A673 (cell line): ENCODE measurements at regions not wholly inside any gene's neighbourhood (a gene's known extent, or its start where the extent isn't known, plus 50 kb on each side); places are given as distances from the start of the nearest gene placed in this dataset.

Experiments
- BruUV-seq: library from RNA; stranded (reverse); fragments of 400-500 nt; replicated peaks from 2 replicates; lab custom pipeline; 2021; lab: Mats Ljungman, UMichigan
- CTCF ChIA-PET: fragments of 300-600 bp; sonication (Branson Sonifier 250); formaldehyde crosslinking; loops from one replicate; lab custom pipeline; 2022; ENCODE audit warnings: antibody characterized with exemption; lab: Charles Lee
- POLR2A ChIA-PET: fragments of 300-600 bp; sonication (Branson Sonifier 250); formaldehyde crosslinking; loops from one replicate; lab custom pipeline; 2022; ENCODE audit warnings: antibody characterized with exemption; ENCODE audit not compliant: low non-redundant PET; lab: Charles Lee
- DNase-seq: peaks from one replicate; pipeline ENCODE4 v3.0.0-alpha.2; 2015; ENCODE audit warnings: low spot score
- H3K27ac ChIP-seq: fragments of 200-600 bp; sonication (generic); 2 replicates; pipeline ENCODE4 v1.5.1; 2016; ENCODE audit warnings: mixed run types, low read depth, mild to moderate bottlenecking, mixed read lengths, antibody characterized with exemption, low read length; ENCODE audit not compliant: poor library complexity, severe bottlenecking
- H3K27me3 ChIP-seq: fragments of 200-600 bp; sonication (generic); replicated peaks from 2 replicates; pipeline ENCODE4 v1.6.1; 2017; ENCODE audit warnings: mixed run types, low read depth, mild to moderate bottlenecking, mixed read lengths, antibody characterized with exemption, low read length; ENCODE audit not compliant: insufficient read depth, poor library complexity
- H3K36me3 ChIP-seq: fragments of 200-600 bp; sonication (generic); 2 replicates; pipeline ENCODE4 v1.6.1; 2016; ENCODE audit warnings: mixed run types, mild to moderate bottlenecking, mixed read lengths, antibody characterized with exemption, low read length; ENCODE audit not compliant: insufficient read depth, poor library complexity, severe bottlenecking
- H3K4me1 ChIP-seq: fragments of 200-600 bp; sonication (generic); 2 replicates; pipeline ENCODE4 v1.6.1; 2017; ENCODE audit warnings: mixed run types, mild to moderate bottlenecking, mixed read lengths, antibody characterized with exemption, low read length; ENCODE audit not compliant: insufficient read depth, poor library complexity, severe bottlenecking
- H3K4me3 ChIP-seq: fragments of 200-600 bp; sonication (generic); 2 replicates; pipeline ENCODE4 v1.5.1; 2016; ENCODE audit warnings: low read depth, mixed run types, mild to moderate bottlenecking, mixed read lengths, low read length; ENCODE audit not compliant: poor library complexity, severe bottlenecking
- H3K9me3 ChIP-seq: fragments of 200-600 bp; sonication (generic); 2 replicates; pipeline ENCODE4 v1.6.1; 2016; ENCODE audit warnings: mixed run types, low read depth, mild to moderate bottlenecking, mixed read lengths, antibody characterized with exemption, low read length; ENCODE audit not compliant: poor library complexity, severe bottlenecking
- CTCF ChIP-seq: fragments of 300-800, 200-600 bp; sonication (generic); conservative IDR thresholded peaks from 2 replicates; pipeline ENCODE4 v1.5.1; 2017; ENCODE audit warnings: low read depth, mild to moderate bottlenecking, antibody characterized with exemption, low read length, moderate library complexity, mixed read lengths
- EZH2 ChIP-seq: fragments of 200-600 bp; sonication (generic); IDR thresholded peaks from 2 replicates; pipeline ENCODE4 v1.6.1; 2017; ENCODE audit warnings: borderline replicate concordance, low read depth, mild to moderate bottlenecking, mixed read lengths, antibody characterized with exemption, low read length; ENCODE audit not compliant: poor library complexity, severe bottlenecking
- intact Hi-C: fragments of 100-400 bp; cut with micrococcal nuclease; formaldehyde crosslinking; loops from one replicate; pipeline ENCODE4 v1.10.0; 2022; ENCODE audit not compliant: unreplicated experiment

GRCh38 chr2:122236925-122237324 lies 481.5 kb downstream of the TSN start:
- ChIA-PET CTCF (no interaction called here), POLR2A (no interaction called here)
- Histone ChIP-seq H3K27me3 (no peaks in the 10 kb centered on the region), H3K36me3 (no peaks in the 10 kb centered on the region), H3K9me3 (no peaks in the 10 kb centered on the region), H3K4me1 (peaks cover 17% of the 10 kb centered on the region), H3K4me3 (no peak overlapping the region), H3K27ac (no peak overlapping the region)
- TF ChIP-seq CTCF (no peak), EZH2 (no peak)
- no TSS peak for BruUV-seq
- intact Hi-C loops: no loop called here
- DNase-seq: no peak

GRCh38 chr2:122237450-122237849 lies 482.0 kb downstream of the TSN start:
- CTCF ChIA-PET: no interaction called here
- peak; percentile 15 for DNase-seq
- intact Hi-C loops: no loop called here

GRCh38 chr2:122238006-122238559 lies 482.6 kb downstream of the TSN start:
- no peak for TF ChIP-seq CTCF
- no peak for TF ChIP-seq EZH2
- ChIA-PET CTCF (no interaction called here), POLR2A (no interaction called here)
- intact Hi-C loops: no loop called here
- Histone ChIP-seq H3K27ac (no peak overlapping the region), H3K36me3 (no peaks in the 10 kb centered on the region), H3K9me3 (no peaks in the 10 kb centered on the region), H3K4me1 (peaks cover 17% of the 10 kb centered on the region), H3K27me3 (no peaks in the 10 kb centered on the region), H3K4me3 (no peak overlapping the region)
- BruUV-seq: no TSS peak
- DNase-seq: peak; percentile 12

More at GRCh38 chr2:122237450-122237849, 482.0 kb downstream of the TSN start:
- TF ChIP-seq EZH2: no peak
- TF ChIP-seq CTCF: no peak
- Histone ChIP-seq H3K4me3 (no peak overlapping the region), H3K9me3 (no peaks in the 10 kb centered on the region), H3K4me1 (peaks cover 17% of the 10 kb centered on the region), H3K27ac (no peak overlapping the region), H3K27me3 (no peaks in the 10 kb centered on the region), H3K36me3 (no peaks in the 10 kb centered on the region)
- POLR2A ChIA-PET: no interaction called here
- BruUV-seq: no TSS peak
